ENCODE measurements at regions not wholly inside any gene's neighbourhood (a gene's known extent, or its start where the extent isn't known, plus 50 kb on each side); places are given as distances from the start of the nearest gene placed in this dataset.
A peak's percentile ranks its signal among the peaks of the same experiment; 100 is the strongest.

- Mint-ChIP-seq H3K9me3 (peaks cover 4% of the 10 kb centered on the region), H3K4me1 (ENCODE audit: low read depth) (no peaks in the 10 kb centered on the region), H3K4me3 (no peak overlapping the region), H3K27ac (no peak overlapping the region), H3K27me3 (no peaks in the 10 kb centered on the region), H3K36me3 (ENCODE audit: low read depth) (no peaks in the 10 kb centered on the region)
- ATAC-seq (no peak), DNase-seq (no peak)
- TF ChIP-seq, protein P1, sequence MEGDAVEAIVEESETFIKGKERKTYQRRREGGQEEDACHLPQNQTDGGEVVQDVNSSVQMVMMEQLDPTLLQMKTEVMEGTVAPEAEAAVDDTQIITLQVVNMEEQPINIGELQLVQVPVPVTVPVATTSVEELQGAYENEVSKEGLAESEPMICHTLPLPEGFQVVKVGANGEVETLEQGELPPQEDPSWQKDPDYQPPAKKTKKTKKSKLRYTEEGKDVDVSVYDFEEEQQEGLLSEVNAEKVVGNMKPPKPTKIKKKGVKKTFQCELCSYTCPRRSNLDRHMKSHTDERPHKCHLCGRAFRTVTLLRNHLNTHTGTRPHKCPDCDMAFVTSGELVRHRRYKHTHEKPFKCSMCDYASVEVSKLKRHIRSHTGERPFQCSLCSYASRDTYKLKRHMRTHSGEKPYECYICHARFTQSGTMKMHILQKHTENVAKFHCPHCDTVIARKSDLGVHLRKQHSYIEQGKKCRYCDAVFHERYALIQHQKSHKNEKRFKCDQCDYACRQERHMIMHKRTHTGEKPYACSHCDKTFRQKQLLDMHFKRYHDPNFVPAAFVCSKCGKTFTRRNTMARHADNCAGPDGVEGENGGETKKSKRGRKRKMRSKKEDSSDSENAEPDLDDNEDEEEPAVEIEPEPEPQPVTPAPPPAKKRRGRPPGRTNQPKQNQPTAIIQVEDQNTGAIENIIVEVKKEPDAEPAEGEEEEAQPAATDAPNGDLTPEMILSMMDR (IDR thresholded peaks at IDR 0.05), result no peak
- intact Hi-C loops (cut with micrococcal nuclease), result no loop called here
- CTCF ChIA-PET, result no interaction called here
- POLR2A ChIA-PET, result no interaction called here
These were observed 561.4 kb downstream of the CAAP1 start for GRCh38 chr9:26331223-26331622.

DNA sequence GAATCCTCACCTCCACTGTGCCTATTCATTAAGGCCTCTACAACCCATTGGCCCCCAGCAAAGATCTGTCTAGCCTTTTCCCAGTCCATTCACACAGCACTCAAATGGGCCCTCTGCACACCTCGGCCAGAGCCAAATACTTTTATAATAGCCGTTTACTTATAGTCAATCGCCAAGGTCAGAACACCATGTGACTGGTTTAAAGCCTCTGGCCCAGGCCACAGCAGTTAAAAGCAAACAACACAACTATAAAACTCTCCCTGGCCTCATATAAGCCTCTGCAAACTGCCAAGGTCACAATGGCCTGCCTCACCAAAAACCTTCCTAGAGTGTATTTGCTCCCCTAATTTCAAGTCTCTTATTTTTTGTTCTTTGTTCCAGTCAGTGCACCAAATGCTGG lies 562.6 kb downstream of the CAAP1 start:
- no peak overlapping the region for H3K27ac Mint-ChIP-seq
- TF ChIP-seq, protein P1 (IDR thresholded peaks at IDR 0.05), result no peak
- no peak for ATAC-seq
- no peaks in the 10 kb centered on the region for H3K27me3 Mint-ChIP-seq
- no peak overlapping the region for H3K4me3 Mint-ChIP-seq
- ChIA-PET CTCF (no interaction called here), POLR2A (interaction anchor here (0.6 kb wide), 1 partner anchor 56 kb away, joined by 3 read pairs; no protein-coding TSS in a partner anchor)
- peaks cover 3% of the 10 kb centered on the region for H3K9me3 Mint-ChIP-seq
- H3K36me3 Mint-ChIP-seq (ENCODE audit: low read depth), result no peaks in the 10 kb centered on the region
- intact Hi-C loops (cut with micrococcal nuclease), result loop anchor here (10.0 kb wide), 1 partner anchor 365 kb away; no protein-coding TSS in a partner anchor
- no peak for DNase-seq
- H3K4me1 Mint-ChIP-seq (ENCODE audit: low read depth), result no peaks in the 10 kb centered on the region

- intact Hi-C loops (cut with micrococcal nuclease), result loop anchor here (10.0 kb wide), 1 partner anchor 362 kb away; no protein-coding TSS in a partner anchor
- ChIA-PET CTCF (interaction anchor here (0.9 to 1.2 kb wide), 2 partner anchors 114 to 362 kb away, joined by 3 read pairs; no protein-coding TSS in a partner anchor), POLR2A (no interaction called here)
- Mint-ChIP-seq H3K9me3 (peaks cover 4% of the 10 kb centered on the region), H3K4me3 (no peak overlapping the region), H3K36me3 (ENCODE audit: low read depth) (no peaks in the 10 kb centered on the region), H3K4me1 (ENCODE audit: low read depth) (no peaks in the 10 kb centered on the region), H3K27ac (no peak overlapping the region), H3K27me3 (no peaks in the 10 kb centered on the region)
- TF ChIP-seq, protein P1 (IDR thresholded peaks at IDR 0.05), result peak; percentile 63
- DNase-seq, result peak; percentile 11
- ATAC-seq, result no peak
These were observed 566.0 kb downstream of the CAAP1 start for GRCh38 chr9:26326563-26326962.

DNA sequence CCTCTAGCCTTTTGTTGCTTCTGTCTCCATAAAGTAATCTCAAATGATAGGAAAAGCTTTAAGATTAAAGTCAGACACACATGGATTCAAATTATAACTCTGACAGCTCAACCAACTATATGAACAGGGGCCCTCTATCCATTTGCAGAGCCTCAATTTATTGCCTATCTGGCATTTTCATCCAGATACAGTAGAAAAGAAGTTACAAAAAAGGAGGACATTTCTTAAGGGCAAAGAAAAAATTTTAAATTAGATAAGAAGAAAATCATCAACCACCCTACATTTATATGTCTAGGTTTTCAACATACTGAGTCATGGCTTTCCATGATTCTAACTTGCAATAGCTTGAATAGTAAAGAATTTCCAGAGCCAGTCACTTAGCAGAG lies 567.2 kb downstream of the CAAP1 start:
- no peak for ATAC-seq
- TF ChIP-seq, protein P1 (IDR thresholded peaks at IDR 0.05), result no peak
- DNase-seq, result no peak
- Mint-ChIP-seq H3K36me3 (ENCODE audit: low read depth) (no peaks in the 10 kb centered on the region), H3K27me3 (no peaks in the 10 kb centered on the region), H3K9me3 (peaks cover 4% of the 10 kb centered on the region), H3K27ac (no peak overlapping the region), H3K4me1 (ENCODE audit: low read depth) (no peaks in the 10 kb centered on the region), H3K4me3 (no peak overlapping the region)
- intact Hi-C loops (cut with micrococcal nuclease), result loop anchor here (10.0 kb wide), 1 partner anchor 361 kb away; no protein-coding TSS in a partner anchor
- CTCF ChIA-PET, result interaction anchor here (0.6 to 1.2 kb wide), 3 partner anchors 17 to 471 kb away, joined by 3 read pairs; no protein-coding TSS in a partner anchor
- POLR2A ChIA-PET, result no interaction called here

DNA sequence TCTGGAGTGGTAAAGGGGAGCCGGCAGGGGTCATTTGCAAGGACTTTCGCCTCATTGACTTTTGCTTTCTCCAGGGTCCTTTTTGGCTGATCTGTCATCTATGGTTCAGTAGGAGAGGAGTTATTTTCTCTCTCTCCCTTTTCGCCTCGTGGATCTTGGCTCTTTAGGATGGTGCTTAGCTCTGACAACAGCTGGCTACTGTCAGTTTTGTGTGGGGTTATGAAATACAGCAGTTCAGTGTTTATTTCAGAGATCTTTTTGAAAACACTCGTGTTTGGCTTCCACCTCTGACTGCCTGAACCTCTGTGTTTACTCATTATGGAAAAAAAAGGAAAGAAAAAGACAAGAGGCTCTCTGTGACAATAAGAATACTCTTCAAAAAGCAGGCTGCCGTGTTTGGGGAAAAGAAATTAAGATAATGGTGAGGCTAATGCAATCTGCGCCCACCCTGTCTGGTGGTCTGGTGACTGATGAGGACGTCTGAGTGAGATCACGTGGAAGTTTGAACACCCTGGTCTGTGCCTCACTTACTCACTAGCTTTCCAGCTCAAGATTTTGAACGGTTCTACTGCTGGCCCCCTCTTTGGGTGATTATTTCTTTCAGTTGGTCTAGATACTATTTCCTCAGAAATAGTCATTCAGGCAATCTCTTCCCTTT lies 567.7 kb downstream of the CAAP1 start:
- Mint-ChIP-seq H3K27me3 (no peaks in the 10 kb centered on the region), H3K9me3 (peaks cover 4% of the 10 kb centered on the region), H3K27ac (no peak overlapping the region), H3K4me3 (no peak overlapping the region), H3K4me1 (ENCODE audit: low read depth) (no peaks in the 10 kb centered on the region), H3K36me3 (ENCODE audit: low read depth) (no peaks in the 10 kb centered on the region)
- POLR2A ChIA-PET, result no interaction called here
- TF ChIP-seq, protein P1 (IDR thresholded peaks at IDR 0.05), result no peak
- CTCF ChIA-PET, result interaction anchor here (0.6 to 1.1 kb wide), 3 partner anchors 17 to 470 kb away, joined by 3 read pairs; no protein-coding TSS in a partner anchor
- ATAC-seq (no peak), DNase-seq (no peak)
- intact Hi-C loops (cut with micrococcal nuclease), result loop anchor here (10.0 kb wide), 1 partner anchor 360 kb away; no protein-coding TSS in a partner anchor
